ENCODE measurements at regions not wholly inside any gene's neighbourhood (a gene's known extent, or its start where the extent isn't known, plus 50 kb on each side); places are given as distances from the start of the nearest gene placed in this dataset.
A peak's percentile ranks its signal among the peaks of the same experiment; 100 is the strongest.
"Not testable (repeated sequence)": the region's sequence is repeated elsewhere in the genome, so short reads cannot be mapped to it uniquely, and the experiment has no call there.

DNA sequence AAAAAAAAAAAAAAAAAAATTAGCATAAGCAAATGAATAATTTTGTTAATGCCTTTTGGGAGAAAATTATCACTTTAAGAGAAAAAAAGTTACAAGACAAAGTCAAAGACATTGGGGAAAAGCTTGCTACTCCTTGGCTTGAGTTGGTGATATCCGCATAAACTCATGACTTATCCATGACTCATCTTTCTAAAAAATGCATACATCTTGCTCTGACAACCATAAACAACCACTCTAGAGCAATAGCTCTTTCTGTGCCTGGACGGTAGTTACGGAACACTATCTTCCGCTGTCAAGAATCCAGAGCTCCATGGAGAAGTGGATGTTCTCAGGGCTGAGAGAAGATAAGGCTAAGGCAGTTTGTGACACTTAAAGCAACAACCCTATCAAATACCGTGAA lies 281.1 kb upstream of the PFKP start:
- H3K27ac Mint-ChIP-seq = no peak overlapping the region
- no peak overlapping the region for H3K4me3 Mint-ChIP-seq
- H3K4me1 Mint-ChIP-seq = no peaks in the 10 kb centered on the region
- H3K36me3 Mint-ChIP-seq (ENCODE audit: low read depth) = no peaks in the 10 kb centered on the region
- ATAC-seq (replicated peaks) = no peak
- no peaks in the 10 kb centered on the region for H3K9me3 Mint-ChIP-seq
- peaks cover 39% of the 10 kb centered on the region for H3K27me3 Mint-ChIP-seq

DNA sequence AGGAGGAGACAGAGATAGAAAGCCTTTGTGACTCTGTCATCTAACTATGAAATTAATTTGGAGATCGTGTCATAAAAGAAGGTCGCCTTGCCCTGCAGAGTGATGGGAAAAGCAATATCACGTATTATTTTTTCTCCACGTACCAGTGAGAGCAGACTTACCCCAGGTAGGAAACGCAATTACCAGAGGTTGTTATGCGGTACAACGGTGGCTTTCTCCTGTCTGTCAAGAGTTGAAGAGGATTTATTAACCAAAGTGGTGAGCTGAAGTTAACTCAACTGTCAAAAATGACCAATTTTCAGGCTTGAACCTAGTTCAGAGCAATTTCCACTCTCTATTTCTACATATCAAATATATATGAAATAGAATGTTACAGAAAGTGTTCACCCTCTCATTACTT lies 282.6 kb upstream of the PFKP start:
- Mint-ChIP-seq H3K27ac (no peak overlapping the region), H3K4me1 (no peaks in the 10 kb centered on the region), H3K4me3 (no peak overlapping the region), H3K9me3 (no peaks in the 10 kb centered on the region), H3K36me3 (ENCODE audit: low read depth) (no peaks in the 10 kb centered on the region), H3K27me3 (peaks cover 49% of the 10 kb centered on the region)
- ATAC-seq (replicated peaks) = no peak

- no peak for ATAC-seq (replicated peaks)
These were observed 284.4 kb upstream of the PFKP start for GRCh38 chr10:2782950-2783349.

GRCh38 chr10:2782265-2782664 lies 285.1 kb upstream of the PFKP start:
- peaks cover 40% of the 10 kb centered on the region for H3K27me3 Mint-ChIP-seq
- peaks cover under 1% of the 10 kb centered on the region for H3K9me3 Mint-ChIP-seq
- H3K36me3 Mint-ChIP-seq (ENCODE audit: low read depth) = no peaks in the 10 kb centered on the region
- H3K27ac Mint-ChIP-seq = no peak overlapping the region
- ATAC-seq (replicated peaks) = no peak
- H3K4me1 Mint-ChIP-seq = no peaks in the 10 kb centered on the region
- no peak overlapping the region for H3K4me3 Mint-ChIP-seq

More at GRCh38 chr10:2782950-2783349, 284.4 kb upstream of the PFKP start:
- Mint-ChIP-seq H3K36me3 (ENCODE audit: low read depth) (no peaks in the 10 kb centered on the region), H3K9me3 (no peaks in the 10 kb centered on the region), H3K4me1 (no peaks in the 10 kb centered on the region), H3K27me3 (peaks cover 44% of the 10 kb centered on the region), H3K27ac (no peak overlapping the region), H3K4me3 (no peak overlapping the region)

GRCh38 chr10:2777666-2778355 lies 289.5 kb upstream of the PFKP start:
- no peak overlapping the region for H3K27ac Mint-ChIP-seq
- peaks cover 31% of the 10 kb centered on the region for H3K27me3 Mint-ChIP-seq
- no peak overlapping the region for H3K4me3 Mint-ChIP-seq
- H3K4me1 Mint-ChIP-seq = no peaks in the 10 kb centered on the region
- H3K9me3 Mint-ChIP-seq = peaks cover 3% of the 10 kb centered on the region
- ATAC-seq (replicated peaks) = no peak
- no peaks in the 10 kb centered on the region for H3K36me3 Mint-ChIP-seq (ENCODE audit: low read depth)

DNA sequence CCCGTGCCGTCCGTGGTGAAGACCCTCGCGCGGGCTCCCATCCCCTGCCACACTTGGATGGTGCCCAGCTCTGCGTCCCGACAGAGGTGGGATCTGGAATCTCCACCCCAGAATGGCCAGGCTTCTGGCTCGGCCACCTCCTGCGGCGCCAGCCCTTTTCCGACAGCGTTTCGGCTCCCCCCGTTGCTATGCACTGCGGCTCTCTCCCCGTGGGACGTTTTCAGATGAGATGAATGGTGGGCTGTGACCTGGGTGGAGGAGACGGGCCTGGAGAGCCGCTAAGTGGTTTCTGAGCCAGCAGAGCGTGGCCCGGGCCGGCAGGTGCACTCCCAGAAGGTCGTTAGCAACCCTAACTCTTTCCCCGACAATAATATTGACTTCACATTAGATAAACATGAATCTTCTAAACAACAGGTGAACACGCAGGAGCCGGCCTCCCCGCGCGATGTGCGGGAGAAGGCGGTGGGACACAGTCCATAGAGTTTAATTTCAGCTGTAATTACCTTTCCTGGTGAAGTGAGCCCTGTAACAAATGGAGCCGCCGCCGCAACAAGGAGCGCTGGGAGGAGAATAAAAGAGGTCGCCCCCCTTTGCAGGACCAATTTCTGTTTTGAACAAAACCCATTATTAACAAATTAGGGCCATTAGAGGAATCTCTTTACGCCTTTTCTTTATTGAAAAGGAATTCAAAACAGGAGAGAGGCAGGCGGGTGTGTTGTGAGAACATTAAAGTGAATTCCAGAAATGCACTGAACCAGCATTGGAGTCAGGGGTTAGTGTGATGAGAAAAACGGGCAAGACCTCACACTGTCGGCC lies 294.3 kb upstream of the PFKP start:
- ATAC-seq (replicated peaks) = no peak
- no peaks in the 10 kb centered on the region for H3K36me3 Mint-ChIP-seq (ENCODE audit: low read depth)
- H3K27ac Mint-ChIP-seq = no peak overlapping the region
- H3K4me3 Mint-ChIP-seq = no peak overlapping the region
- peaks cover 3% of the 10 kb centered on the region for H3K9me3 Mint-ChIP-seq
- peaks cover 21% of the 10 kb centered on the region for H3K27me3 Mint-ChIP-seq
- no peaks in the 10 kb centered on the region for H3K4me1 Mint-ChIP-seq

- Mint-ChIP-seq H3K27me3 (peaks cover 21% of the 10 kb centered on the region), H3K27ac (no peak overlapping the region), H3K36me3 (ENCODE audit: low read depth) (no peaks in the 10 kb centered on the region), H3K4me3 (no peak overlapping the region), H3K9me3 (peaks cover under 1% of the 10 kb centered on the region), H3K4me1 (no peaks in the 10 kb centered on the region)
- peak; percentile 82 for ATAC-seq (replicated peaks)
These were observed 295.2 kb upstream of the PFKP start for GRCh38 chr10:2772135-2772534.

- not testable (repeated sequence) for H3K27ac Mint-ChIP-seq; H3K4me1 Mint-ChIP-seq; H3K9me3 Mint-ChIP-seq; H3K36me3 Mint-ChIP-seq (ENCODE audit: low read depth); H3K4me3 Mint-ChIP-seq; ATAC-seq (replicated peaks)
- peaks cover 35% of the 10 kb centered on the region for H3K27me3 Mint-ChIP-seq
These were observed 300.1 kb upstream of the PFKP start for GRCh38 chr10:2767293-2767692.

DNA sequence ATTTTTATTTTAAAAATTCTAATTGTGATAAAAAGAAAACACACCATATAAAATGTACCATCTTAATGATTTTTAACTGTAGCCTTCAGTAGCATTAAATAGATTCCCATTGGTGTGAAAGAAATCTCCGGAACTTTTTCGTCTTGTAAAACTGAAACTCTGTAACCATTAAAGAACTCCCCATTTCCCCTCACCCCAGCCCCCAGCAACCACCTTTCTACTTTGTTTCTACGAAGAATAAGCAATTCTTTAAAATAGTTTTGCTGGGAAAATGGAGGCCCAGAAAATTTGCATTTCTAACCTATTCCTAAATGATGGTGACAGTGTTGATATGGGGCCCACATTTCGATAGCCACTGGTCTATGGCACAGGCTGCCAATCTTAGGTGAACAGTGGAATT lies 305.4 kb upstream of the PFKP start:
- H3K4me3 Mint-ChIP-seq = no peak overlapping the region
- H3K4me1 Mint-ChIP-seq = no peaks in the 10 kb centered on the region
- no peaks in the 10 kb centered on the region for H3K36me3 Mint-ChIP-seq (ENCODE audit: low read depth)
- peaks cover 40% of the 10 kb centered on the region for H3K27me3 Mint-ChIP-seq
- no peak for ATAC-seq (replicated peaks)
- H3K27ac Mint-ChIP-seq = no peak overlapping the region
- peaks cover 8% of the 10 kb centered on the region for H3K9me3 Mint-ChIP-seq

DNA sequence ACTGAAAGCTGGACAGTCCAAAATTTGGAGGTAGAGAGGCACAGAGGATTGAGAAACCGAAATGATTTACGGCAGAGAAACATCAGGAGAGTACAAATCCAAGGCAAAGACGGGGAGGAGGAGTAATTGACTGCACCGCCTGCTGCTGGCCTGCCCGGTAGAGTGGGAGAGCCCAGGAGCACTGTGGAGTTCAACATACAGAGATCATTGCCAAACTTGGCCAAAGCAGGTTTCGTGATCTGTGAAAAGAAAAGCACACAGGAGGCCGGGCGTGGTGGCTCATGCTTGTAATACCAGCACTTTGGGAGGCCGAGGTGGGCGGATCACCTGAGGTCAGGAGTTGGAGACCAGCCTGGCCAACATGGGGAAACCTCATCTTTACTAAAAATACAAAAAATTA lies 306.0 kb upstream of the PFKP start:
- Mint-ChIP-seq H3K27ac (no peak overlapping the region), H3K4me1 (no peaks in the 10 kb centered on the region), H3K4me3 (no peak overlapping the region), H3K36me3 (ENCODE audit: low read depth) (no peaks in the 10 kb centered on the region), H3K9me3 (peaks cover 8% of the 10 kb centered on the region), H3K27me3 (peaks cover 39% of the 10 kb centered on the region)
- no peak for ATAC-seq (replicated peaks)

- Mint-ChIP-seq H3K4me1 (no peaks in the 10 kb centered on the region), H3K4me3 (no peak overlapping the region), H3K27me3 (peaks cover 36% of the 10 kb centered on the region), H3K9me3 (peaks cover 8% of the 10 kb centered on the region), H3K27ac (no peak overlapping the region), H3K36me3 (ENCODE audit: low read depth) (no peaks in the 10 kb centered on the region)
- ATAC-seq (replicated peaks) = no peak
These were observed 306.6 kb upstream of the PFKP start for GRCh38 chr10:2760736-2761135.

GRCh38 chr10:2759233-2759632 lies 308.1 kb upstream of the PFKP start:
- peaks cover 31% of the 10 kb centered on the region for H3K27me3 Mint-ChIP-seq
- no peak overlapping the region for H3K27ac Mint-ChIP-seq
- H3K4me1 Mint-ChIP-seq = no peaks in the 10 kb centered on the region
- no peak for ATAC-seq (replicated peaks)
- no peaks in the 10 kb centered on the region for H3K36me3 Mint-ChIP-seq (ENCODE audit: low read depth)
- H3K4me3 Mint-ChIP-seq = no peak overlapping the region
- peaks cover 8% of the 10 kb centered on the region for H3K9me3 Mint-ChIP-seq

DNA sequence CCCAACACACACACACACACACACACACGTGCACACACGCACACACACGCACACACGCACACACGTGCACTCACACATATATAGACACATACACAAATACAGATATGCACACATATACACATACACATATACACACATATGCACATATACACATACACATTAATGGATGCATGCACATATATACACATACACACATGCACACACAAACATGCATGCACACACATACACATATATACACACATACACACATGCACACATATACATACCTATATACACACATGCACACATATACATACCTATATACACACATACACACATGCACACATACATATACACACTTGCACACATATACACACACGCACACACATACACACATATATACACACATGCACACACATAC lies 312.4 kb upstream of the PFKP start:
- no peaks in the 10 kb centered on the region for H3K4me1 Mint-ChIP-seq
- H3K27ac Mint-ChIP-seq = no peak overlapping the region
- no peak for ATAC-seq (replicated peaks)
- H3K9me3 Mint-ChIP-seq = peaks cover 3% of the 10 kb centered on the region
- H3K27me3 Mint-ChIP-seq = peaks cover 14% of the 10 kb centered on the region
- H3K36me3 Mint-ChIP-seq (ENCODE audit: low read depth) = no peaks in the 10 kb centered on the region
- H3K4me3 Mint-ChIP-seq = no peak overlapping the region

GRCh38 chr10:2748287-2748686 lies 319.1 kb upstream of the PFKP start:
- no peak for ATAC-seq (replicated peaks)
- H3K9me3 Mint-ChIP-seq = no peaks in the 10 kb centered on the region
- no peaks in the 10 kb centered on the region for H3K4me1 Mint-ChIP-seq
- H3K36me3 Mint-ChIP-seq (ENCODE audit: low read depth) = no peaks in the 10 kb centered on the region
- no peak overlapping the region for H3K4me3 Mint-ChIP-seq
- H3K27me3 Mint-ChIP-seq = peaks cover 21% of the 10 kb centered on the region
- H3K27ac Mint-ChIP-seq = no peak overlapping the region

GRCh38 chr10:2746638-2747037 lies 320.7 kb upstream of the PFKP start:
- ATAC-seq (replicated peaks) = no peak
- H3K27ac Mint-ChIP-seq = no peak overlapping the region
- peaks cover 24% of the 10 kb centered on the region for H3K27me3 Mint-ChIP-seq

More at GRCh38 chr10:2746638-2747037, 320.7 kb upstream of the PFKP start:
- H3K4me3 Mint-ChIP-seq = no peak overlapping the region
- no peaks in the 10 kb centered on the region for H3K9me3 Mint-ChIP-seq
- H3K36me3 Mint-ChIP-seq (ENCODE audit: low read depth) = no peaks in the 10 kb centered on the region
- H3K4me1 Mint-ChIP-seq = no peaks in the 10 kb centered on the region
